ENCODE measurements at regions not wholly inside any gene's neighbourhood (a gene's known extent, or its start where the extent isn't known, plus 50 kb on each side); places are given as distances from the start of the nearest gene placed in this dataset.

- no peak for TF ChIP-seq REST (IDR thresholded peaks at IDR 0.05; ENCODE audit: unreplicated experiment)
- no peak for TF ChIP-seq POLR2AphosphoS5 (IDR thresholded peaks at IDR 0.05; ENCODE audit: low read depth)
- TF ChIP-seq CREB1 (CRISPR knock-in tag; IDR thresholded peaks at IDR 0.05; ENCODE audit: low read depth): no peak
These were observed 169.7 kb upstream of the MYCN start (continued) for GRCh38 chr2:15770606-15771005.

GRCh38 chr2:15771124-15771523 lies 169.2 kb upstream of the MYCN start:
- no peak overlapping the region for H3K27ac ChIP-seq (ENCODE audit: low read depth)
- H3K9me2 ChIP-seq (ENCODE audit: insufficient read depth): no peaks in the 10 kb centered on the region; the same call in 1 of the 2 replicates
- Mint-ChIP-seq H3K27me3 (ENCODE audit: insufficient read depth, low read depth, poor library complexity) (peaks cover 7% of the 10 kb centered on the region), H3K4me1 (peaks cover 15% of the 10 kb centered on the region), H3K9me3 (no peaks in the 10 kb centered on the region; the same call in 1 of the 3 replicates), H3K36me3 (ENCODE audit: low read depth) (no peaks in the 10 kb centered on the region), H3K27ac (no peak overlapping the region), H3K4me3 (no peak overlapping the region)
- H3K27me3 ChIP-seq (ENCODE audit: insufficient read depth): no peaks in the 10 kb centered on the region
- ATAC-seq (no peak), DNase-seq (ENCODE audit: low spot score) (no peak)
- H3K4me2 ChIP-seq: no peak overlapping the region
- no peaks in the 10 kb centered on the region for H3K36me3 ChIP-seq (ENCODE audit: insufficient read depth)
- no peaks in the 10 kb centered on the region for H4K20me1 ChIP-seq (replicated peaks; ENCODE audit: insufficient read depth)
- H2AFZ ChIP-seq: no peak overlapping the region
- no peaks in the 10 kb centered on the region for H3F3A ChIP-seq (replicated peaks; ENCODE audit: low read depth)
- TF ChIP-seq EZH2 (IDR thresholded peaks at IDR 0.05; ENCODE audit: low read depth, unreplicated experiment) (no peak), JUNB (IDR thresholded peaks at IDR 0.05; ENCODE audit: unreplicated experiment) (no peak), CTCF (conservative IDR thresholded peaks at IDR 0.05; ENCODE audit: low read depth in 2 of 2) (no peak)
- H3K4me3 ChIP-seq: no peak overlapping the region
- no peaks in the 10 kb centered on the region for H3K79me2 ChIP-seq (replicated peaks; ENCODE audit: insufficient read depth)
- no peaks in the 10 kb centered on the region for H3K4me1 ChIP-seq (ENCODE audit: insufficient read depth)

GRCh38 chr2:15772086-15772595 lies 168.2 kb upstream of the MYCN start:
- no peaks in the 10 kb centered on the region for H3K36me3 Mint-ChIP-seq (ENCODE audit: low read depth)
- no peaks in the 10 kb centered on the region for H4K20me1 ChIP-seq (replicated peaks; ENCODE audit: insufficient read depth)
- peaks cover 15% of the 10 kb centered on the region for H3K4me1 Mint-ChIP-seq
- H3K36me3 ChIP-seq (ENCODE audit: insufficient read depth): no peaks in the 10 kb centered on the region
- H3K4me1 ChIP-seq (ENCODE audit: insufficient read depth): no peaks in the 10 kb centered on the region
- H3K27me3 ChIP-seq (ENCODE audit: insufficient read depth): no peaks in the 10 kb centered on the region
- no peak overlapping the region for H3K4me2 ChIP-seq
- H3K4me3 ChIP-seq: no peak overlapping the region
- H3K27ac Mint-ChIP-seq: no peak overlapping the region
- no peaks in the 10 kb centered on the region for H3K79me2 ChIP-seq (replicated peaks; ENCODE audit: insufficient read depth)
- no peaks in the 10 kb centered on the region; the same call in 1 of the 2 replicates for H3K9me2 ChIP-seq (ENCODE audit: insufficient read depth)
- H3K4me3 Mint-ChIP-seq: no peak overlapping the region
- no peak overlapping the region for H3K27ac ChIP-seq (ENCODE audit: low read depth)
- ATAC-seq: no peak
- no peak for DNase-seq (ENCODE audit: low spot score)
- H2AFZ ChIP-seq: no peak overlapping the region
- H3F3A ChIP-seq (replicated peaks; ENCODE audit: low read depth): no peaks in the 10 kb centered on the region
- H3K27me3 Mint-ChIP-seq (ENCODE audit: insufficient read depth, low read depth, poor library complexity): peaks cover 7% of the 10 kb centered on the region
- H3K9me3 Mint-ChIP-seq: no peaks in the 10 kb centered on the region; the same call in 1 of the 3 replicates
- TF ChIP-seq STAT1 (IDR thresholded peaks at IDR 0.05; ENCODE audit: unreplicated experiment) (no peak), JUNB (IDR thresholded peaks at IDR 0.05; ENCODE audit: unreplicated experiment) (no peak), NANOG (IDR thresholded peaks at IDR 0.05; ENCODE audit: borderline replicate concordance) (no peak), EZH2 (IDR thresholded peaks at IDR 0.05; ENCODE audit: low read depth, unreplicated experiment) (no peak), CREB1 (CRISPR knock-in tag; IDR thresholded peaks at IDR 0.05; ENCODE audit: low read depth) (no peak)

Measured in GM23338 (cell line).